GM18511 (cell line): ENCODE measurements at regions not wholly inside any gene's neighbourhood (a gene's known extent, or its start where the extent isn't known, plus 50 kb on each side); places are given as distances from the start of the nearest gene placed in this dataset.

Source experiments
- ATAC-seq: cut with Tn5 transposase; IDR thresholded peaks from one replicate; pipeline ENCODE4 v1.9.1; 2021; ENCODE audit warnings: mild to moderate bottlenecking, moderate library complexity; ENCODE audit not compliant: unreplicated experiment

DNA sequence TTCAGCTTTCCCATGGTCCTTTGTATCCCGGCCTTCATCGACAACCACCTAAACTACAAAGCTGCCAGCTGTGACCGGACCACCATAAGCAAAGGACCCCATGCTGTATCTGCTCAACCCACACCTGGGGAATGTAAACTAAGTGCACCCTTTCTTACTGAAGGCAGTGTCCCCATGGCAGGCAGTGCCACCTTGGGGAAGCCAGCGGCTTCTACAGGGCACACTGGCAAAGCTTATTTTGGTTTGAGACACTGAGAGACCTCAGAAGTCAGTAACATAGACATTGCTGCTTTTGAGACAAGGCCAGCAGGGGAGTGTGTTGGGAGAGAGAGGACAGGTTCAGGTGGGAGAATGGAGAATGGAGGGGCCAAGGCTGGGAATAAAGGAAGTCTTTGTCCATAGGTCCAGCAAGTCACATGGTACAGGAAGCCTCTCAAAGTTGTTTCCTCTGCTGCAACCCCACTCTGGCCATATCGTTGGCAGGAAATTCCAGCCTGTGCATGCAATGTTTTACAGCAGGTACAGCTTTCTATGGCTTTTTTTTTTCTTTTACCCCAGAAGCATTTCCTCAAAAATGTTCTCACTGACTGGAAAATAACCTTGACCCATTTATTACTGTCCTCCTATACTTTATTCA lies 85.9 kb upstream of the NPVF start:
- no peak for ATAC-seq

DNA sequence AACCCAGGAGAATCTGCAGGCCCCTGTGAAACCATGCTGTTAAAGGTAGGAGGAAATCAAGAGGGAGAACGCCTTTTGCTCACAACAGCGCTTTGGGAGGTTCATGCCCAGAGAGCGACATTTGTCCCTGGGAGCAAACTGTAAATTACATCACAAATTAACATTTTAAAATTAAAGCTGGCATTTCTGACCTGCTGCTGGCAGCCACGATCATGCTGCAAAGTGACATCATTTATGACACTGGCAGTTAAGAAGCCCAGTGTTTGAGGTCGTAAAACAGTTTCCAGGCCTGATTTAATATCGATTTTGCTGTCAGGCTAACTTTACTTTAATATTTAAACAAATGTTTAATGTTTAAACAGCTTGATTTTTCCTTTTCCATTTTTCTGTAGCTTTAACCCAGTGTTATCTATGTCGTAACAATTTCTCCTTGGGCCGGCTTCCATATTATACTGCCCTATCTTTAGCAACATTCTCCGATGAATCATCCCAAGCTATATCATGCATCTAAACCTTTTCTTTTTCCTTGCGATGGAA lies 86.5 kb upstream of the NPVF start:
- no peak for ATAC-seq

DNA sequence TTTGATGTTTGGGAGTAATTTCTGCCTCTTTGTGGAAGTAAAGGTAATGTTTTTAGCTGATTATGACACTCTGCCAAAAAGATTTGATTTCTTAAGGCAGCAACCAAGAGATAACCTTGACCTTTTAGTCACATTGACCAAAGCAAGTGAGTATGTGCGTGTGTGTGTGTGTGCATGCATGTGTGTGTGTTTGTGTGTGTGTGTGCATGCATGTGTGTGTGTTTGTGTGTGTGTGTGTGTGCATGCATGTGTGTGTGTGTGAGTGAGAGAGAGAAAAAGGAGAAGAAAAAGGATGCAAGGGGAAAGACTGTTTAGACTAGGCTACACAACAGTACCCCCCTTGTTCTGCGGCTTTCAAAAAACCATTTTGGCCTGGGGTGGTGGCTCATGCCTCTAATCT lies 88.1 kb upstream of the NPVF start:
- ATAC-seq: no peak

DNA sequence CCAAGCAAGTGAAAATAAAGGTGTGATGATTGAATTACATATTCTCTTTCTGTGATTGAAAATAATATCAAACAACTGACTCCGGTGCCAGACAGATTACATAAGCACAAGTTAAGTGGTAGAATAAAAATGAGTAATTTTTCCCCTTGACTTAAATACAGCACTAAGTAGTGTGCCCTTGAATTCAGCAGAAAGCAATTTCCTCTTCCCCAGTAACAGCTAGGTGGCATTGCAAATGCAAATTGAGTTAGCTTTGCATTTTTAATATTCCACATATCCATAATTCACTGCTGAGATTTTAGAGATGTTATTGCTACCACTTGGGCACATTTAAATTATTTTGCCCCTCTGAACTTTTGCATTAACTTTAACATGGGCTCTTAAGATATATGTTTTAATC lies 89.8 kb upstream of the NPVF start:
- no peak for ATAC-seq

DNA sequence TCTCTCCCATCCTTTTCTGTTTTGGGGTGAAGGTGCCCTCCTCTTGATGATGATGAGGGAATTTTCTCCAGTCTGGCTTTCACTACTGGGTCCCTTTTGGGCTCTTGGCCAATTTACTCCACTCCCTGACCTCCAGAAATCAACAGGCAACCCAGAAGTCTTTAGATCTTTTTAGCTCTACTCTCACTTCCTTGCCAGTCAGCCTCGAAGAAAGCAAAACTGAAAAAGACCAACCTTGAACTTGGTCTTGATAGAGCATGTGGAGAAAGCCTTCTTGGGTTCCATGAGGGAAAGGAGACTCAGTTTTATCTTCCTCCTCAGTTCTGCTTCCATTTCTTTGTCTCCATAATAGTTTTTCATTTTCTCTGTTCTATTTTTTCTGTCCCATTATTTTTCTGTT lies 91.4 kb upstream of the NPVF start:
- peak; percentile 43 for ATAC-seq

DNA sequence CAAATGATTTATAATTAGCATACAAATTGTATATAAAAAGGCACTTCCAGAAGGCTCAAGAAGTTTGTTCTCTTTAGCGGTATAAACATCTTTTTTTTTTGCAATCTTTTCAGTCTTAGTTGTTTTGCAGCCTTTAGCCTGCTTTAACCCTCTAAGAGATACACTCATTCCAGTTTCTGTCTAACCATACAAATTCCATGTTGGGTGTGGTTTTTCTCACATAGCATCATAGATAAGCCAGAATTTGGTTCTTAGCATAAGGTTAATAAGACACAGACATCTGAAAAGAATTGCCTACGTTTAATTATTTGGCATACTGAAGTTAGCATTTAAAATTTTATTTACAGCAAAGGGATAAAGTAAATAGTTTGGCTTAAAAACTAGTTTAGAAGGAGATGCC lies 92.5 kb upstream of the NPVF start:
- ATAC-seq: no peak

DNA sequence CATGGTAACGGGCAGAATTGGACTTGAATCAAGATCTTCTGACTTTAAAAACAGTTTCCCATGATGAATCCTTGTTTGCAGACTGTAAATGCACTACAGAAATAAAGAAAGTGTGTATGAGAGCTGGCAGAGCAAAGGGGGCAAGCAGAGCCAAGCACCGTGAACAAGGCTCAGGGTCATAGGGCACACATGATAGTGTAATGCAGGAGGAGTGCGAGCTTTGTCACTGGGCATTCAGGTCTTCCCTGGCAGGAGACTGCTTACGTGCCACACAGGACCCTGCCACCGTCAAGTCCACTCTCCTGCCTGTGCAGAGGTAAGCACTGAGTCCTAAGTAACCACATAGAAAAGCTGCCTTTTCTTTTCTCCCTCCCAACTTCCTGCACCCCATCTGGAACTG lies 93.1 kb upstream of the NPVF start:
- no peak for ATAC-seq

DNA sequence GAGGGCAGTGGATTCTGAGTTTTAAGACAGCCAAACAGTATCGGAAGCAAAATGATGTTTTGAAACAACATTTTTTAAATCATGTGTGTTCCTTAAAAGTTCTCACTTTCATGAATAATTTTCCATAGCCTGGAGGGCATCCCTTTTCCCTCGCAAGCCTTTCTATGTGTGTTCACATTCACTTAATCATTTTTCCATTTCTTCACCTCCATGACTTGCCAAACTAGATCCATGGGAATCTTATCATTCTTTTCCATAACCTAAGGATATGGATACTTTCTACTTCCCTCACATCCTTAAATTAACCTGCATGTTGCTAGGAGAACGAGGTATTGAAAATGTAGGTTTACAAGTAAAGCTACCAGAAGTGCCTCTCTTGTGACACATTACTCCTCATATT lies 94.2 kb upstream of the NPVF start:
- no peak for ATAC-seq

DNA sequence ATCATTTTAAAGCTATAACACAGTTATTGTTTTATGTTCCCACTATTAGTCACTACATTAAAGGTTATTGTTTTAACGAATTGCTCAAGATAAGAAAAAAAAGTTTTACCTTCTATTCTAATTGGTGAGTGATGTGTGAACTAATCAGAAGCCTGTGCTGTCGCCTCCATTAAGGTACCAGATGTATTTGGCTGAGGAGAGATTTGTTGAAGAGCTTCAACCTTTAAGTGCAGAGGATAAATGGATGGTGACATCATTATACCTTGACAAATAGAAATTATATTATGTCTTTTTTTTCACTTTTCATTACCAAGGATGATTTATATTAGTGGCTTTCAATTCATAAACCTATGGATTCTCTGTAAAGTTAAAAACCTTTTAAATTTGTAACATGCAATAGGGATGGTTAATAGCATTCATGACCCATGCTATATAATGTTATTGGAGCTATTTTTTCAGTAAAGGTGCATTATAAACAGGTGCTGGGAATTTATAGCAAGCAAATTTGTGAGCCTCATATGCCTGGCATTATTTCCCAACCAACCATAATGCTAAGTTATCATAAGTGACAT lies 97.0 kb upstream of the NPVF start:
- no peak for ATAC-seq

DNA sequence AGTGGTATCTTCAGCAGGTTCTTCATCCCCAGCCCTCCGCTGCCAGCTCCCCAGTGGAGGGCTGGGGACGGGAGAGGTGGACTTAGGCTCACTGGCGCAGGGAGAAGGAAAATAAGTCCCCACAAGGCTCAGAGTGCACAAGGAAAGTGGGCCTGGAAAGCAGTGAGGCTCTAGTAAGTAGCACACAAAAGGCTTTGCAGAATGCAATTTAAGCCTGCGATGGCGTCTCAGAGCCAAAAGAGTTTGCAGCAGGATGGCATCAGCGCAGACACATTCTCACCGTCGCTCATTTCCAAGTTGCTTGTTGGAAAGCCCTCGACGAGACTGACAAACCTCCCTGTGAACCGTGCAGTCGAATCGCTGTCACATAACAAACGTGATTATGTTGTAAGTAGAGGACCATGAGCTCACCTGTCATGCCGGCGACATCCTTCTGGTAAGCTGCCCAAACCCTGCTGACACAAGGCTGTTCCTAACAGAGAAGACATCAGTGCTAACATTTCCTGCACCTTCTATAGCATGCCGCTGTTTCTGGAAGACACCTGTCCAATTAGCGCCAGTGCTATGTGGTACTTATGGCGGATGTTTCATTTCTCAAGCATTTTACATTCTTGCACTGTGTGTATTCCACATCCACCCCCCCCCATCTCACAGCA lies 98.3 kb upstream of the NPVF start:
- no peak for ATAC-seq

DNA sequence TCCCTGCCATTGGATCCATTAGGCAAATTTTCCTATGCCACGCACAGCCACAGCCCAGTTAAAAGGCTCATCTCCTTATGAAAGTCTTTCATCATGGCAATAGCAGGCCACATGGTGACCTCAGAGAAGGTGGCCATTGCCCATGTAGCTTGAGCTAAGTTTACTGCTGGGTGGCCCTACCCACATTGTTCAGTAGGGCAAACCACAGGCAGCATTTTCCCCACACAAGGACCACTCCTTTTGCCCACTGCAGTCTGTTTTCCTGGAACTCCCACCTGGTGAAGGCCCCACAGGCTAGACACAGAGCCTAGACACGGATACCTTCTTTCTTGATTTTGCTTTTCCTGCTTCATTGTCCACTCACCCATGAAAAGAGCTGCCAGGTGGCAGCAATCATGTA lies 101.5 kb upstream of the NPVF start:
- no peak for ATAC-seq

DNA sequence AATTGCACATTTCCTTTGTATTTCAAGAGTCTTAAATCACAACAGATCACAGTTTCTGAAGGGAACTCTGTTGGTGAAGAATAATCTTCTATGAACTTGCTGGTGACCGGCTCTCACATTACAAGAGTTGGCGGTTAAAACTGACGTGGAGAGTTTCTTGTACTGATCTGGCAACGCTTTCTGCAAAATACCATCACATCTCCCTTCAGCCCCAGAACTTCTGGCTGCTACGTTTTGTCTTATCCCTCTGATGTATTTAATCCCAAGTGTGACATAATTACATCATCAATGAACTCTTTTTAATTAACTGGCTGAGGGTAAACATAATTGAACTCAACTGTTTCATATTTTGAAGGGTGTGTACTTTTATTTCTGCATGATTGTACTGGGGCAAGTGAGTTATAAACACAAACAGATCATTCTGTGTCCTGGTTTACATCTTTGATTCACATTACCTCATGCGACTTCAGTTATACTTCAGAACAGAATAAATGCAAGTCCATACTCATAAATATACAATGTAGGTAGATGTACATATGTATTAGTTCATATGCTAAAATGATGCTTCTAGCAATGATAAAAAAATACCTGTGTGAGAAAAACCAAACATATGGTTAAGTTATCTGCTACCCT lies 105.1 kb upstream of the NPVF start:
- ATAC-seq: no peak

DNA sequence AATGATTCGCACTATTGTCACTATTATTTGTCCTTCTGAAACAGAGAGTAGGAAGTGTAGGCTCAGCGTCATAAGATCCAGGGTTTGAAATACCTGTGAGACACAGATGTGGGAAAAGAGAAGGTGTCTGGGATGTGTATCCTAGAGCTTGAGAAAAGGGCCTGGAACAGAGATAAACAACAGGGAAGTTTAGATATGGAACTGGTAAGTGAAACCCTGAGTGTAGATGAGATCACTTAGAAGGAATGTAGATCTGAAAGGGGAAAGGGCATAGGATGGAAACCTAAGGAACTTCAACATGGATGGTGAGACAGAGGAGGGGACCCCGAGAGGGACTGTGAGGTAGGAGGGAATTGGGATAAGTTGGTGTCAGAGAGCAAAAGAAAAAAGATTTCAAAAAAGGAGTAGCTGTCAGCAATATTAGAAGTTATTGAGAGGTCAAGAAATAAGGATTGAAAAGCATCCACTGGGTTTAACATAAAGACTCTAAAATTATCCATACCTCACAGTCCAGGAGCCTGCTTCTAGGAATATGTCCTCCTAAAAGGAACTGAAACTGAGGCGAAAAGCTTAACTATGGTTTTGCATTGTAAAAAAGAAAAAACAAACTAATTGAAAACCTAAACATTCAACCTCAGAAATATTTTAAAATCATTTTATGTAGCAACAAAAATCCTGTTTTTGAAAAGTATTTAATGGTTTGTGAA lies 119.2 kb upstream of the NPVF start:
- no peak for ATAC-seq

DNA sequence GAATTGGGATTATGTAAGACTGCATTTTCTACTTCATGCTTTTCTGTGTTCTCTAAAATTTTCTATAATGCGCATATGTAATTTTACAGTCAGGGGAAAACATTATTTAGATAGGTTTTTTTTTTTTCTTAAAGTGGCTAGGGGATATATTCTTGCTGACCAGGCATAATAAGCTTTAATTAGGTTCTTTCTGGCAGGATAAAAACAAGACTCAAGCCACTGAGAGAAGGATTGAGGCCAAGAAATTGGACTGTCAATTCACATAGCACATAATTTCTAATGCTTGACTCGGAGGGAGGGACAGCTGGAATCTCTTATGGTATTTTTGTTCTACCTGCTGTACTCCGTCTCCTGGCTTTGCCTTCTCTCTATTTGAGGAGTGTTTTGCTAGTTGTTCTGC lies 119.8 kb upstream of the NPVF start:
- no peak for ATAC-seq

DNA sequence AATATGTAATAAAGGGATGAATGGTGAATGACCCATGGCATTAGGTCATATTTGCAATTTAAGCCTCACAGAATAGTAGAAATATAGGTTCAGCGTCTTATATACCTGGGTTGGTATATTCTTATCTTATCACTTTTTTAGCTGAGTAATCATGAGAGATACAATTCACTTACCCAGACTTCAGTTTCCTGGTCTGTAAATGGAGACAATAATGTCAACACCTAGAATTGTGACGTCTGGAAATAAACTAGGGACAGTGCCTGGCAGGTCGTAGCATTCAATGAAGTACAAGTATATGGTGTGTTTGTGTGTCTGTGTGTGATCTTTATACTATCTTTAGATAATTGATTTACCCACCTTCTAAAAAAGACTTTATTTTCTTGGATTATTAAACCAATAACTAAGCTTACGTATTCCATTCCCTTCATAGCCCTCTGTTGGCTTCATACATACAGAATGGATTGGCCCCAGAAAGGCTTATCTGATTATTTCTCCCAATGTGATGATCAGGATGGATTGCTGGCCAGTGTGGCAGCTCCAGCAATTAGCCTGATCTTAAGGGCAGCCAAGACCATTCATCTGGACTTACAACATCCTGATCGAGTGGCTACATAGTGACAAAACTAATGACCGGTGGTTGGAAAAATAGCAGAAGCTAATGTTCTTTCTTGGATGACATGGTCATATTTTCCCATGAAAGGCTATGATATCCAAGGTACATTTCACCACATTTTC lies 121.2 kb upstream of the NPVF start:
- no peak for ATAC-seq

DNA sequence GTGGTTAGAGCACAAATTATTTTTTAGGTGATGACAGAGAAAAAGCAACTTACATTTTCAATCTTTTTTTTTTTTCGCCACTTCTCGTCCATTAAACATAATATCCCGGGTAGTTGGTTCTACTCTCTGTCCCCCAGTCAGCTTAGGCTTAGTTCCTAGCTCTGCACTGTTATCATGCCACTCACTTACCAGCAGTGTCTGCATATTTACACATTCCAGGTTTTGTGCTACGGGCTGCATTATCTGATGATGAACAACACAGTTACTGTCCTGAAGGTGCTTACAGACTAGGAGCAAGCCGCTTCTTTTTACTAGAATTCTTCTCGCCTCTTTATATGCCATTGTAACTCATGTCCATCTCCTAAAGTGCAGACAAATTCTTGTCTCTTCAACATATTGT lies 121.8 kb upstream of the NPVF start:
- ATAC-seq: no peak

DNA sequence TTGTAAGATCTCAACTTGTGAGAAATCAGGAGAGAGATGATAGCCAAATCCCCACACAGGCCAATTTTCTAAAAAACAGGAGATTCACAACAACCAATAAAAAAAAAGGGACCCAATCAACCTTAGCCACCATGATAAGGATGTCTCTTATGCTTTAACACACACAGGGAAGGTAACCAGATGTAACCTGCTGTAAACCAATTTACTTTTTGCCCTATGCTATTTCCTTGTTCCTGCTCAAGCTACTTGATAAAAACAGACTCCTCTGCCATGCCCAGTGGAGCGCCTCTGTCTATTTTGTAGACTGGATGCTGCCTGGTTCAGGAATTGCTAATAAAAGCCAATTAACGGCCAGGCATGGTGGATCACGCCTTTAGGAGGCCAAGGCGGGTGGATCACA lies 123.5 kb upstream of the NPVF start:
- ATAC-seq: no peak

DNA sequence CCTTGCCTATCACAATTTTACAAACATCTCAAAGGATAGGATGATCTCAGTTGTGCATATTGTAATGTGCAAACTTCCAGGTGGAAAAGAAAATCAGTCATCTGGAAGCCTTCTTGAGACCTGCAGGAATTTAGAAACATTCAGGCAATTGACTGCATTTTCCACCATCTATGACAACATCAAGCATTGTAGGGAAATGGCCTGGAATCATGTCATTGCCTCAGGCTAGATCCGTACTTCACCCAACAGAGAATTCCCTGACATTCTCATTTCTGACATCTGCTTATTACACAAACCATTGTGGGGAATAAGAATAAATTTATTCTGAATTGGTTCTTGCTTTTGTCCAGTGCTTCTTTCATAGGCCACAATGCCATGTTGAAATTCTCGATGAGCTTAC lies 124.9 kb upstream of the NPVF start:
- ATAC-seq: no peak

DNA sequence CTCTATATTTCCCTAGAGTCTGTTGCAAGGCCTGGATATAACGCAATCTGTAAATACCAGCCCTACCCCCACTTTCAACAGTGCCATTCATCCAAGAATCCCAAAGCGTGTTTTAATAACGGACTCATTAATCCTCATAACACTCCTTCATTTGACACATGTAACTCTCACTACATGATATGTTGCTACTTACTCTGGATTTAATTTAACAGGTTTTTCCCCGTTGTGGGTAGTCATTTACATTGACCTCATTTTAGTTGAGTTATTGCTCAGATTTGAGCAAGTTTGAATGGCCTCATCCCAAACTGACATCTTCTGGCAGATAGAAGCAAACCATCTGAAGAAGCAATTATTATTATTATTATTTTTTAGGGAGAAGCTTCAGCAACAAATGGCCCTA lies 125.4 kb upstream of the NPVF start:
- ATAC-seq: no peak

DNA sequence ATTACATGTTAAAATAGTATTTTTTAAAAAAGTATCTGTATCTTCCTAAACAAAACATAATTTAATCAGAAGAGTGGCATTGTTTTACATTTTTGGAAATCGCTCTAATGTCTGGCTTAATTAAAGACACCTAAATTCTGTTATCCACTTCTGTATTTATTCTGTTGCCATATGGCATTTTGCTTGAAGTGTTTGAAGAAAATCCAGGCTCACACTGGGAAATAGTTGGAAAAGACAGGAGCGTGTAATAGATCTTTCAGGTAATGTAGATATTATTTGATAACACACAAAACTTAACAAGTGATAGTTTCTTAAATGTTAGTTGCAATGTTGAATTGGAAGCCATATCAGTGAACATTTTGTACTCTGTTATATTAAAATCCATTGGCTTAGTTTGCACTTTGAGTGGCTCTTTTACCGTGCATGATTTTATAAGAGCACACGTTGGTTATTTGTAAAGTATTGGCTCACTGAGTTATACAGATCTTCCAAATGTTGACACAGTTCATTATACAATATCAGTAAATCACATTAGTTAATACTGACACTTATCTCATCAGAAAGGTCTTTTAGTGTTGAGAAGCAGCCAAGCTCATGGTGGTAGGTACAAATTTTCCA lies 128.4 kb upstream of the NPVF start:
- ATAC-seq: no peak
